ENCODE measurements at regions not wholly inside any gene's neighbourhood (a gene's known extent, or its start where the extent isn't known, plus 50 kb on each side); places are given as distances from the start of the nearest gene placed in this dataset.

DNA sequence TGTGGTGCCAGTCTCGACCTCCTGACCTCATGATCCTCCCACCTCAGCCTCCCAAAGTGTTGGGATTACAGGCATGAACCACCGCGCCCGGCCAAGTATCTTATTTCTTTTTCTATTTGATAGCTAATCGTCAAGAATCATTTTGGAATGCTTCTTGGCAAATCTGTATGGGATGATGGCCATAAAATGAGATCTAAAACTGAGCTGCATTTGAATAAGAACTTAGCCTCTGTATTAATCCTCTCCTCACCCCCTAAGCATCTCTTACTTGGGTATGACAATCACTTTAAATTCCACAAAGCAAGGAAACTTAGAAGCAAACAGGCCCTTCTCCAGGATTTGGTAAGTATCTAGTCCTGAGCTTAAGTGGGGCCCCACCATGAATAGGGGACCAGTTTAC, 108.9 kb upstream of the BTBD3 start:
- TF ChIP-seq, protein P1, sequence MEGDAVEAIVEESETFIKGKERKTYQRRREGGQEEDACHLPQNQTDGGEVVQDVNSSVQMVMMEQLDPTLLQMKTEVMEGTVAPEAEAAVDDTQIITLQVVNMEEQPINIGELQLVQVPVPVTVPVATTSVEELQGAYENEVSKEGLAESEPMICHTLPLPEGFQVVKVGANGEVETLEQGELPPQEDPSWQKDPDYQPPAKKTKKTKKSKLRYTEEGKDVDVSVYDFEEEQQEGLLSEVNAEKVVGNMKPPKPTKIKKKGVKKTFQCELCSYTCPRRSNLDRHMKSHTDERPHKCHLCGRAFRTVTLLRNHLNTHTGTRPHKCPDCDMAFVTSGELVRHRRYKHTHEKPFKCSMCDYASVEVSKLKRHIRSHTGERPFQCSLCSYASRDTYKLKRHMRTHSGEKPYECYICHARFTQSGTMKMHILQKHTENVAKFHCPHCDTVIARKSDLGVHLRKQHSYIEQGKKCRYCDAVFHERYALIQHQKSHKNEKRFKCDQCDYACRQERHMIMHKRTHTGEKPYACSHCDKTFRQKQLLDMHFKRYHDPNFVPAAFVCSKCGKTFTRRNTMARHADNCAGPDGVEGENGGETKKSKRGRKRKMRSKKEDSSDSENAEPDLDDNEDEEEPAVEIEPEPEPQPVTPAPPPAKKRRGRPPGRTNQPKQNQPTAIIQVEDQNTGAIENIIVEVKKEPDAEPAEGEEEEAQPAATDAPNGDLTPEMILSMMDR (IDR thresholded peaks at IDR 0.05): no peak
- no peak for TF ChIP-seq POLR2AphosphoS5 (IDR thresholded peaks at IDR 0.05; ENCODE audit: low read depth, low read length)
- no peak for TF ChIP-seq SIN3A (IDR thresholded peaks at IDR 0.05; ENCODE audit: borderline replicate concordance, insufficient read depth, low read depth, low read length)

All from Panc1 (cell line).